ENCODE measurements at regions not wholly inside any gene's neighbourhood (a gene's known extent, or its start where the extent isn't known, plus 50 kb on each side); places are given as distances from the start of the nearest gene placed in this dataset.

DNA sequence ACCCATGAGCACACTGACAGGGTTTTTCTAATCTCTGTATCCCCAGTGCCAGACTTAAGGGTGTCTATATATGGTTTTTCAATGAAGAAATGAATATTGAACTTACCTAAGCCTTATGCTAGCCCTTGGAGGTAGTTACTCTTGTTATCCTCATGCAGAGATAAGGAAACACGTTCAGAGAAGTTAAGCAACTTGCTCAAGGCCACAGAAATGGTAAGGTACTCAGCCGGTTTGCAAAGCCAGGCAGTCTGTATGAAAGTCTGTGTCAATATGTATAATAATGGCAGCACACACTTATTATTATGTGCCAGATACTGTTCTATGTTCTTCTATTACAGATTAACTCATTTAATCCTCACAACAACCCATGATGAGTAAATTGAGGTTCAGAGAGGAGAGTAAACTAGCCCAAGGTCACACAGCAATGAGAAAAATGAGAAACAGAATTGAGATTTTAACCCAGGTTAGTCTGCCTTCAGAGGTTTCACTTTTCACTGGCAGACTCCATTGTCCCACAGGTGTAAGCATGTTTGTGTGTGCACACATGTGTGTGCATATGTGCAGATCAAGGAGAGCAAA, 54.6 kb upstream of the CSF3R start:
- Mint-ChIP-seq H3K27ac (no peak overlapping the region), H3K27me3 (peaks cover 45% of the 10 kb centered on the region)
- no peak for DNase-seq (ENCODE audit: extremely low spot score, unreplicated experiment)

DNA sequence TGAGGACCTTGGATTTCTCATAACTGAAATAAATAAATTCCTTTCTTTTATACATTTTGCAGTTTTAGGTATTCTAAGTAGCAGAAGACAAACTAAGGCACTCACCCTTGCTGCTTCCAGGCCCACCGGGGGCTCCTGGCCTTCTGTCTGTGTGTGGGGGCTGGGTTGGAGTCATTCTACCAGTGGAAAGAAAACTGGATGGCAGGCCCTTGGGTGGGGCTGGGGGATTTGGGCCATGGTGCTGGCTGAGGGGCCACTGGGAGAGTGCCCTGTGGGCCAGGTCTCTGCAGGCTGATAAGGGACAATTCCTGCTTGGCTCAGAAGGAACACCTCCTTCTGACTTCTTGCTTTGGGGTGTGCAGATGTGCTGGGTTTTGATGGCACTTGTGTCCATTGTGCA, 54.0 kb upstream of the CSF3R start:
- no peak for DNase-seq (ENCODE audit: extremely low spot score, unreplicated experiment)
- TF ChIP-seq, protein P1, sequence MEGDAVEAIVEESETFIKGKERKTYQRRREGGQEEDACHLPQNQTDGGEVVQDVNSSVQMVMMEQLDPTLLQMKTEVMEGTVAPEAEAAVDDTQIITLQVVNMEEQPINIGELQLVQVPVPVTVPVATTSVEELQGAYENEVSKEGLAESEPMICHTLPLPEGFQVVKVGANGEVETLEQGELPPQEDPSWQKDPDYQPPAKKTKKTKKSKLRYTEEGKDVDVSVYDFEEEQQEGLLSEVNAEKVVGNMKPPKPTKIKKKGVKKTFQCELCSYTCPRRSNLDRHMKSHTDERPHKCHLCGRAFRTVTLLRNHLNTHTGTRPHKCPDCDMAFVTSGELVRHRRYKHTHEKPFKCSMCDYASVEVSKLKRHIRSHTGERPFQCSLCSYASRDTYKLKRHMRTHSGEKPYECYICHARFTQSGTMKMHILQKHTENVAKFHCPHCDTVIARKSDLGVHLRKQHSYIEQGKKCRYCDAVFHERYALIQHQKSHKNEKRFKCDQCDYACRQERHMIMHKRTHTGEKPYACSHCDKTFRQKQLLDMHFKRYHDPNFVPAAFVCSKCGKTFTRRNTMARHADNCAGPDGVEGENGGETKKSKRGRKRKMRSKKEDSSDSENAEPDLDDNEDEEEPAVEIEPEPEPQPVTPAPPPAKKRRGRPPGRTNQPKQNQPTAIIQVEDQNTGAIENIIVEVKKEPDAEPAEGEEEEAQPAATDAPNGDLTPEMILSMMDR (conservative IDR thresholded peaks at IDR 0.05) = no peak
- no peaks in the 10 kb centered on the region for H3K4me1 Mint-ChIP-seq (ENCODE audit: unreplicated experiment)
- H3K9me3 Mint-ChIP-seq = no peaks in the 10 kb centered on the region
- H3K27me3 Mint-ChIP-seq = peaks cover 48% of the 10 kb centered on the region
- H3K27ac Mint-ChIP-seq = no peak overlapping the region
- no peak overlapping the region for H3K4me3 Mint-ChIP-seq
- no peaks in the 10 kb centered on the region for H3K36me3 Mint-ChIP-seq

More for the DNA sequence above, 54.6 kb upstream of the CSF3R start:
- TF ChIP-seq, protein P1 (conservative IDR thresholded peaks at IDR 0.05) = no peak
- no peaks in the 10 kb centered on the region for H3K4me1 Mint-ChIP-seq (ENCODE audit: unreplicated experiment)
- no peaks in the 10 kb centered on the region for H3K36me3 Mint-ChIP-seq
- no peak overlapping the region for H3K4me3 Mint-ChIP-seq
- H3K9me3 Mint-ChIP-seq = no peaks in the 10 kb centered on the region

DNA sequence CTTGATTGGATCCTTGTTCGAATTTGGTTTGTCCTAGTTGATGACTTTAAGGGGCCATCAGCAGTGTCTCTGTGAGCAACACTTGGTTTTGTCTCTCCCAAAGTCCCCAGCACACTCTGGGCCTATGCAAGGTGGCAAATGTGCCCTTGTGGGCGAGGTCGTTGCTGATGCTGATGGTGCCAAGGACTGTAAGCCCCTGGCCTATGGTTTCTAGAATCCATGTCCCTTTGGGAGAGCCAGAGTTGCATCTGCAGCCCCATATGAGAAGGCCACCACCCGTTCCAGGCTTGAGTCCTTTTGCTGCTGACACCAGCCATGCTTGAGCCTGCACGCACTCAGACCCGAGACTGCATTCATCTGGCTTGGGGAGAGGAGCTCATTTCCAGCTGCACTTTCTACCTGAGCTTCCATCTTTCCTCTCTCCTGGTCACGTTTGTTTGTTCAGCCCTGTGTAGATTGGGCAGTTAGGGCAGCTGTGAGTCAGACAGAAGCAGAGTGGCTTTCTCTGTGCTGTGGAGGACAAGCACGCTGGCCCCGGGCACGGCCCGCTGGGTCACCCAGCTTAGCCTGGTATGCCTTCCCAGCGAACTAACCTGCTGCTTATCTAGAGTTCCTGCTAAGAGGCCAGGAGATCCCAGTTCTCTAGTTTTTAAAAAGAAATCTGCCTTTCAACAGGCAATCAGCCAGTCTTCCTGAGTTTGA, 52.1 kb upstream of the CSF3R start:
- no peaks in the 10 kb centered on the region for H3K9me3 Mint-ChIP-seq
- H3K4me3 Mint-ChIP-seq = no peak overlapping the region
- H3K36me3 Mint-ChIP-seq = no peaks in the 10 kb centered on the region
- no peaks in the 10 kb centered on the region for H3K4me1 Mint-ChIP-seq (ENCODE audit: unreplicated experiment)
- DNase-seq (ENCODE audit: extremely low spot score, unreplicated experiment) = no peak
- peaks cover 47% of the 10 kb centered on the region for H3K27me3 Mint-ChIP-seq
- TF ChIP-seq, protein P1 (conservative IDR thresholded peaks at IDR 0.05) = no peak
- H3K27ac Mint-ChIP-seq = no peak overlapping the region

DNA sequence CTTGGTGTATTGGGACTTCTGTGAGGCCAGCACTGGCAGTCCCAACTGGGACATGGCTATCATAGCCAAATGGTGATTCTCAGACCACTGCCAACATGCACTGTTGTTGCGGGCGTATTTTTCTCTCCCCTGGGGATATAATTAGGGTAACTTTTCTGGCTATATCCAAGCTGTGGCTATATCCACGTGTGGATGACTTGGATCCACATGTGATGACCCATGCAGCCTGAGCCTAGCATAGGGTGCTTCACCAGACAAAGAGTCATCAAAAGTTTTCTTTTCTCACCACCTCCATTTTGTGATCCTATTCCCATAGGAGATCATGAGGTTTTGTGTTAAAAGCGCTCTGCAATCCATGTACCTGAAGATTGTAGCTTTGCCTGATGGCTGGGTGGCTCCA, 51.2 kb upstream of the CSF3R start:
- Mint-ChIP-seq H3K4me1 (ENCODE audit: unreplicated experiment) (no peaks in the 10 kb centered on the region), H3K4me3 (no peak overlapping the region), H3K27ac (no peak overlapping the region), H3K9me3 (no peaks in the 10 kb centered on the region), H3K36me3 (no peaks in the 10 kb centered on the region), H3K27me3 (peaks cover 45% of the 10 kb centered on the region)
- no peak for DNase-seq (ENCODE audit: extremely low spot score, unreplicated experiment)
- TF ChIP-seq, protein P1 (conservative IDR thresholded peaks at IDR 0.05) = no peak

DNA sequence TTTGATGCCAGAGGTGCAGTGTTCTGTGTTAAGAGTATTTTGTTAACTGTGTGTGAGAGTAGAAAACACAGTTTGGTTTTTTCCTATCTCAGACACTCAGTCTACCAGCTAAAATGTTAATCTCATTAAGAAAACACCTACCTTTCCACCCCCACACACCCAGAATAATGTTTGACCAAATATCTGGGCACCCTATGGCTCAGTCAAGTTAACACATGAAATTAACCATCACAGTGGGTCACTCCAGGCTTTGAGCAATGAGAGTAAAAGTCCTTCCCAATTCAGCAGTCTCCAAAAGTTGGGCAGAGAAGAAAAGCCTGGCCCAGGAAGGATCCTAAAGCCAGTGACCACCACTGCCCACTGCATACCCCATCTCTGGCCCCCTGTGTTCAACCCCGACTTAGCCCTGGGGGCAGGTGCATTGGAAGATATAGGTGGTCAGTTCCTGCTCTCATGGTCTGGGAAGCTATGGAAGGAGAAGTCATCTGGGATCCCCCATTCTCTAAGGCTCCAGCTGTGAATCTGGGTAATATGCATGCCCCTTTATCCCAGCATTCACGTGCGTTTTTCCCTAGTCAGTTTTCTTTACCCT, 50.2 kb upstream of the CSF3R start:
- H3K4me1 Mint-ChIP-seq (ENCODE audit: unreplicated experiment) = no peaks in the 10 kb centered on the region
- TF ChIP-seq, protein P1 (conservative IDR thresholded peaks at IDR 0.05) = no peak
- H3K27ac Mint-ChIP-seq = no peak overlapping the region
- H3K4me3 Mint-ChIP-seq = no peak overlapping the region
- no peaks in the 10 kb centered on the region for H3K9me3 Mint-ChIP-seq
- H3K36me3 Mint-ChIP-seq = no peaks in the 10 kb centered on the region
- peaks cover 42% of the 10 kb centered on the region for H3K27me3 Mint-ChIP-seq
- no peak for DNase-seq (ENCODE audit: extremely low spot score, unreplicated experiment)

All from type B pancreatic cell (in vitro differentiated cells).